ENCODE measurements at regions not wholly inside any gene's neighbourhood (a gene's known extent, or its start where the extent isn't known, plus 50 kb on each side); places are given as distances from the start of the nearest gene placed in this dataset.

GRCh38 chr12:118618695-118619094 is 242.3 kb downstream of the SUDS3 start:
- TF ChIP-seq CTCF (IDR thresholded peaks at IDR 0.05), result no peak
- Histone ChIP-seq H3K9me3 (no peaks in the 10 kb centered on the region), H3K36me3 (no peaks in the 10 kb centered on the region), H3K27ac (no peak overlapping the region), H3K27me3 (no peaks in the 10 kb centered on the region), H3K4me3 (no peak overlapping the region), H3K4me1 (no peaks in the 10 kb centered on the region)
- DNase-seq (no peak), ATAC-seq (no peak), FAIRE-seq (no peak)
- WGBS, 2 donors, result 71 to 74% methylated on average over 1 of the region's 1 CpG
- intact Hi-C loops (cut with DNase I), result no loop called here

GRCh38 chr12:118625050-118625675 is 248.8 kb downstream of the SUDS3 start:
- FAIRE-seq (no peak), ATAC-seq (no peak)

GRCh38 chr12:118633071-118633470 is 256.7 kb downstream of the SUDS3 start:
- DNase-seq (no peak), FAIRE-seq (no peak)

More at GRCh38 chr12:118625050-118625675, 248.8 kb downstream of the SUDS3 start:
- H3K4me1 ChIP-seq, result no peaks in the 10 kb centered on the region
- H3K27me3 ChIP-seq, result peaks cover 0 to 3% (median 0%) of the 10 kb centered on the region in 4 donors
- WGBS, 2 donors, result 71 to 92% methylated on average over 3 of the region's 3 CpGs
- no peak overlapping the region for H3K4me3 ChIP-seq
- DNase-seq, result no peak
- H3K36me3 ChIP-seq, result no peaks in the 10 kb centered on the region
- H3K9me3 ChIP-seq, result no peaks in the 10 kb centered on the region
- H3K27ac ChIP-seq, result no peak overlapping the region
- intact Hi-C loops (cut with DNase I), result no loop called here
- no peak for TF ChIP-seq CTCF (IDR thresholded peaks at IDR 0.05)

GRCh38 chr12:118635276-118635675 is 258.9 kb downstream of the SUDS3 start:
- WGBS, 2 donors, result 70 to 75% methylated on average over 3 of the region's 3 CpGs

More at GRCh38 chr12:118633071-118633470, 256.7 kb downstream of the SUDS3 start:
- TF ChIP-seq CTCF (IDR thresholded peaks at IDR 0.05), result no peak
- no peak overlapping the region for H3K27ac ChIP-seq
- H3K27me3 ChIP-seq, result peaks cover 0 to 3% (median 0%) of the 10 kb centered on the region in 4 donors
- no peaks in the 10 kb centered on the region for H3K4me1 ChIP-seq
- WGBS, 2 donors, result 51% methylated on average over 4 of the region's 4 CpGs
- no peaks in the 10 kb centered on the region for H3K9me3 ChIP-seq
- intact Hi-C loops (cut with DNase I), result no loop called here
- ATAC-seq, result no peak
- H3K4me3 ChIP-seq, result no peak overlapping the region
- no peaks in the 10 kb centered on the region for H3K36me3 ChIP-seq

More at GRCh38 chr12:118635276-118635675, 258.9 kb downstream of the SUDS3 start:
- no peak for DNase-seq
- no peak for ATAC-seq
- intact Hi-C loops (cut with DNase I), result no loop called here
- H3K27me3 ChIP-seq, result no peaks in the 10 kb centered on the region
- H3K4me3 ChIP-seq, result no peak overlapping the region
- no peaks in the 10 kb centered on the region for H3K4me1 ChIP-seq
- no peaks in the 10 kb centered on the region for H3K9me3 ChIP-seq
- no peak for TF ChIP-seq CTCF (IDR thresholded peaks at IDR 0.05)
- no peak overlapping the region for H3K27ac ChIP-seq
- no peak for FAIRE-seq
- no peaks in the 10 kb centered on the region for H3K36me3 ChIP-seq

Measured in pancreas (tissue), 10 donors.